WERI-Rb-1 (cell line): ENCODE measurements at regions not wholly inside any gene's neighbourhood (a gene's known extent, or its start where the extent isn't known, plus 50 kb on each side); places are given as distances from the start of the nearest gene placed in this dataset.

Experiments used
- DNase-seq: peaks from one replicate; pipeline ENCODE4 v3.0.0-alpha.2; 2020
- H3K27ac ChIP-seq: fragments of 250-450 bp; sonication (Bioruptor Pico); 2 replicates; pipeline ENCODE4 v1.5.1; 2020; ENCODE audit warnings: mild to moderate bottlenecking, moderate library complexity
- H3K27me3 ChIP-seq: fragments of 250-450 bp; sonication (Bioruptor Pico); 2 replicates; pipeline ENCODE4 v1.5.1; 2021; ENCODE audit warnings: mild to moderate bottlenecking, low read depth, moderate library complexity; ENCODE audit not compliant: insufficient read depth, severe bottlenecking
- H3K36me3 ChIP-seq: fragments of 250-450 bp; sonication (Bioruptor Pico); 2 replicates; pipeline ENCODE4 v1.5.1; 2020; ENCODE audit warnings: mild to moderate bottlenecking, moderate library complexity
- H3K4me3 ChIP-seq: 2 replicates; pipeline ENCODE4 v1.5.1; 2011; ENCODE audit warnings: low read depth, mild to moderate bottlenecking, control low read depth, low read length
- H3K9me3 ChIP-seq: fragments of 250-450 bp; sonication (Bioruptor Pico); 2 replicates; pipeline ENCODE4 v1.5.1; 2021; ENCODE audit warnings: mild to moderate bottlenecking, moderate library complexity; ENCODE audit not compliant: severe bottlenecking
- TF ChIP-seq, protein P1 (sequence below): IDR thresholded peaks from 2 replicates; pipeline ENCODE4 v1.5.1; 2011; ENCODE audit warnings: low read depth, mild to moderate bottlenecking, control low read depth, inconsistent platforms, low read length

DNA sequence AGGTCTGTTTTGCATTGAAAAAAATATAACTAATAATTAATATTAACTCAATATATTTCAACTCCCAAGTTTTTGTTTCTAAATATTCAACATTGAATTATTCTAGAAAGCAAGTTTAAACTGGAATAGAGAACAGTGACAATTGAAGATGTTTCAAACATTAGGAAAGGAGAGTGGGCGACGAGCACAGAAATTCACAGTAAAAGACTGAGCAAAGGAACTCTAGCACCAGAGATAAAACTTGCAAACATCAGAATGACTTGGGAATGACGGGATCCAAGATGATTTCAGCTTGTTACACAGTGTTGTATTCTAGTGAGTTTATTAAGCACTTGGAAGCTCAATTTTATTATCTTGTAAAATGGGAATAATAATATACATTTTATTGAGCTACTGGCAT is 56.6 kb upstream of the CNTN5 start:
- no peaks in the 10 kb centered on the region for H3K9me3 ChIP-seq

GRCh38 chr11:98965358-98965757 is 55.4 kb upstream of the CNTN5 start:
- TF ChIP-seq, protein P1, sequence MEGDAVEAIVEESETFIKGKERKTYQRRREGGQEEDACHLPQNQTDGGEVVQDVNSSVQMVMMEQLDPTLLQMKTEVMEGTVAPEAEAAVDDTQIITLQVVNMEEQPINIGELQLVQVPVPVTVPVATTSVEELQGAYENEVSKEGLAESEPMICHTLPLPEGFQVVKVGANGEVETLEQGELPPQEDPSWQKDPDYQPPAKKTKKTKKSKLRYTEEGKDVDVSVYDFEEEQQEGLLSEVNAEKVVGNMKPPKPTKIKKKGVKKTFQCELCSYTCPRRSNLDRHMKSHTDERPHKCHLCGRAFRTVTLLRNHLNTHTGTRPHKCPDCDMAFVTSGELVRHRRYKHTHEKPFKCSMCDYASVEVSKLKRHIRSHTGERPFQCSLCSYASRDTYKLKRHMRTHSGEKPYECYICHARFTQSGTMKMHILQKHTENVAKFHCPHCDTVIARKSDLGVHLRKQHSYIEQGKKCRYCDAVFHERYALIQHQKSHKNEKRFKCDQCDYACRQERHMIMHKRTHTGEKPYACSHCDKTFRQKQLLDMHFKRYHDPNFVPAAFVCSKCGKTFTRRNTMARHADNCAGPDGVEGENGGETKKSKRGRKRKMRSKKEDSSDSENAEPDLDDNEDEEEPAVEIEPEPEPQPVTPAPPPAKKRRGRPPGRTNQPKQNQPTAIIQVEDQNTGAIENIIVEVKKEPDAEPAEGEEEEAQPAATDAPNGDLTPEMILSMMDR = no peak
- Histone ChIP-seq H3K27me3 (no peaks in the 10 kb centered on the region), H3K4me3 (no peak overlapping the region), H3K9me3 (no peaks in the 10 kb centered on the region), H3K27ac (no peak overlapping the region), H3K36me3 (no peaks in the 10 kb centered on the region)
- no peak for DNase-seq

More for the DNA sequence above, 56.6 kb upstream of the CNTN5 start:
- TF ChIP-seq, protein P1 = no peak
- Histone ChIP-seq H3K27ac (no peak overlapping the region), H3K27me3 (no peaks in the 10 kb centered on the region), H3K36me3 (no peaks in the 10 kb centered on the region), H3K4me3 (no peak overlapping the region)
- DNase-seq = no peak

DNA sequence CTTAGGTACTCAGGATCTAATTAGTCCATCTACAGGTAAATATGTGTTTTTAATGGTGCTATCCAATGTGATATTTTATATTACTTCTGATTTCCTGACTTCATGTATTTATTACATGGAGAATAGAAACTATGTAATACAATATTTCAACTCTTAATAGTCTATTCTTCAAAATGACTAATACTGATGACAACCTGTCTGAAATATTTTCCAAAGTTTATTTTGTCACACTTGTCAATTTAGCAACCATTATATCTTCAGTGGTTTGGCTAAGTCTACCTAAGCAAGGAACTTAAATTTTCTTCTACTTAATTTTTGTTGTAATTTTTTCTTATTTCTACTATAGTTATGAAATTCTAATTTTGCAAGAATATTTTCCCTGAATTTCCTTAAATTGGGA is 55.0 kb upstream of the CNTN5 start:
- Histone ChIP-seq H3K36me3 (no peaks in the 10 kb centered on the region), H3K4me3 (no peak overlapping the region), H3K27ac (no peak overlapping the region), H3K27me3 (no peaks in the 10 kb centered on the region), H3K9me3 (no peaks in the 10 kb centered on the region)
- TF ChIP-seq, protein P1 = no peak
- DNase-seq = no peak

GRCh38 chr11:98967005-98967404 is 53.7 kb upstream of the CNTN5 start:
- H3K27ac ChIP-seq = no peak overlapping the region

More at GRCh38 chr11:98967005-98967404, 53.7 kb upstream of the CNTN5 start:
- no peak for DNase-seq
- H3K9me3 ChIP-seq = no peaks in the 10 kb centered on the region
- TF ChIP-seq, protein P1 = no peak
- H3K36me3 ChIP-seq = no peaks in the 10 kb centered on the region
- H3K4me3 ChIP-seq = no peak overlapping the region
- no peaks in the 10 kb centered on the region for H3K27me3 ChIP-seq
